Renal cortex interstitium (tissue), 11 donors: ENCODE measurements at regions not wholly inside any gene's neighbourhood (a gene's known extent, or its start where the extent isn't known, plus 50 kb on each side); places are given as distances from the start of the nearest gene placed in this dataset.

Experiments used
- DNase-seq, 11 donors: peaks; one replicate each; pipeline ENCODE4 v3.0.0-alpha.2; 2013; ENCODE audit warnings: low read depth in 9 of 11, low spot score in 4 of 11; ENCODE audit errors: extremely low read depth in 1 of 11

DNA sequence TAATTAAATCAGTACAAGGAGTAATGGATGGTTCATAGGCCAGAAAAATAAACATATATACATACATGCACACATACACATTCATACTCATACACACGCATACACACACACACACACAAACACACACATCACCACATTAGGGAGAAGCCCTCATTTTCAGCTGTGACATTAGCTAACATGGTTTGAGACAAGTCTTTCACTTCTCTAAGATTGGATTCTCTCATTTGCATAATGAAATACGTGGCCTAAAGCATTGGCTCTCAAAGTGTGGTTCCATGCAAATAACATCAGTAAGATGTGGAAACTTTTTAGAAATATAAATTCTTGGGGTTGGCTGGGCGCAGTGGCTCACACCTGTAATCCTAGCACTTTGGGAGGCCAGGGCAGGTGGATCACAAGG lies 452.6 kb downstream of the TAFA4 start:
- no peak for DNase-seq

DNA sequence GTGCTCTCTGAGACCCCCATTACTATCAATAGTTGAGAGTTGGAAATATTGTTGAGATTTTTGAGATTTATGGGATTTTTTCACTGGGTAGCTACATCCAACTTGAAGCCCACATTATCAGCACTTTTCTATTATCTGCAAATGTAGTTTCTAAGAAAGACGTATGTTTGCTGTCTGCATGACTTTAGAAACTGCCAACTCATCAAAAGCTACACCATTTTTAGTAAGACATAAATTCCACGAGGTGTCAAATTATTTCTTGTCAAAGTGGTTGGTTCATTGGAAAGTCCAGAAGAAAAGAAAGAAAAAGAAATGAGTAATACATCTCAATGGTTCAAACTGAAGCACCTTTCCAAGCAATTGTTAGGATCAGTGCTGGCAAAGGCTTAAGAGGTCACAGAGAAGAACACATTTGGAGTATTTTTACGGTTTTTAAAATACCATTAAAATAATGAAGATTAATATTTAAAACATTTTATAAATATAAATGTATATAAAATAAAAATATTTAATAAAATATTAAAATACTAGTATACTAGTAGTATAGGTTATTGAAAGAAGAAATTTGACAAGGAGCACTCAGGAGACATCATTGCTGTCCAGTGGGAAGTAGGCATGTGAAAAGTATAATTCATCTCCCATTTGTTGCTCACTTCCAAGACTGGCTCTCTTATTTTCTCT lies 463.5 kb downstream of the TAFA4 start:
- no peak for DNase-seq

DNA sequence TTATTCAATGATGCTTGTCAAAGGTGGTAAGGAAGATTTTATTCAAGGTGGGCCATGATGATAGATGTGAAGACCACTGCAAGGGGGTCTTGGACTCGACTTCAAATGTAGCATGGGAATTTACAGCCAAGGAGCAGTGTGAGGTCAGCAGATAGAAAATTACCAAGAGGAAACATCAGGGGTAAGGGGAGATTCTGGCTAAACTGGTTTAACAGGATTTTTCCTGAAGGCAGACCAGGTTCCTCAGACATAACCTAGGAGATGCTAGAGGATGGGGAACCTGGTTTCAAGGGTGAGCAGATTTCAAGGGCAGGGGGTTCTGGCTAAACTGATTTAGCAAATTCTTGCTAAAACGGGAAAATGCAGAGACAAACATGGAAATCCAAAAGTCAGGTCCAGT lies 464.9 kb downstream of the TAFA4 start:
- DNase-seq, result no peak

DNA sequence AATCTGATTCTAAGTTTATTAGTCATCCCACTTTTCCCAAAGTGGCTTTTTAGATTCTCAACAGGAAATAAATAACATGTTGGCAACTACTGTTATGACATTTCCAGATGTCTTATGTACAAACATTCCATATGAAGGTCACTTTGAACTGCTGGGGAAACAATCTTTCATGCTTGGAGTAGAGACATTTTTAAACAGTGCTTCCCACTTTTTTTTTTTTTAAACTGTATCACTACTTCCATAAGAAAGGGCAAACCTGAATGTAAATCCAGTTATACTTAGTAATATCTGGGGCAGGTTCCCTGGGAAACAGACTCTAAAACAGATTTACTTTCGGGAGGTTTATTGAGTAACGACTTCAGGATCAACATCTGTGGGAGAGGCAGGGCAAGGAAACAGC lies 473.8 kb downstream of the TAFA4 start:
- DNase-seq, result no peak

DNA sequence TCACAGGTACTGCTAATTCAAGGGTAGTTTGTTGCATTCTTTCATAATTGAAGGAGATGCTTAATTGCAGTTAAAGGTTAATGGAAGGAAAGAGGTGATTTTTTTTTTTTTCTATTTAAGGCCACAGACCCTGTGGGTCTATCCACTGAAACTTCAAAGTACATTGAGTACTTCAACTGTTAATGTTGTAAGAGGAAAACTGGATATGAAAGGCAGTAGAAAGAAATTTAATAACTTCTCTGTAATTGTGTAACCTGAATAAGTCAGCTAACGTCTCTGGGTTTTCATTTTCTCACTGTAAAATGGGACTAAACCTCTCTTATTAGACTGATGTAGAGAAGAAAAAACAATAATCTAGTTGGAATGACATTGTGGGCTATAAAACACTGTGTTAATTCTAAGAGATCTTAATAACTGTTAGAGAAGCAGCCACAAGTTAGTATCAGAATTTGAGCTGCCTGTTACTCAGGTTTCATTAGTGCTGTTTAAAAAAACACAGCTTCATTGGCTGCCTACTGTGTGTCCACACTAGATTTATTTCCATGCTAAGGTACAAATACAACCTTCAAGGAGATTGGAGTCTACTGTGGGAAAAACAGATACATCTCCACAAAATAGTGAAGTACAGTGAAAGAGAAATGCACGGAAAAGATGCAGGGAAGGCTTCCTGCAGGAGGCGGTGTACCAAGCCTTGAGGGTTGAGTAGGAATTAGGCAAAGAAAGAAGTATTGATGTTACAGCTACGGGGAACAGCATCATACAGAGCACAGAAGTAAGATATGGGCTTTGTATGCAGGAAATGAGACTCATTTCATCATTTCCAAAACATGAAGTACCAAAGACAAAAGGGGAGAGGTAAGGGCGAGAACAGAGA lies 483.6 kb downstream of the TAFA4 start:
- no peak for DNase-seq

DNA sequence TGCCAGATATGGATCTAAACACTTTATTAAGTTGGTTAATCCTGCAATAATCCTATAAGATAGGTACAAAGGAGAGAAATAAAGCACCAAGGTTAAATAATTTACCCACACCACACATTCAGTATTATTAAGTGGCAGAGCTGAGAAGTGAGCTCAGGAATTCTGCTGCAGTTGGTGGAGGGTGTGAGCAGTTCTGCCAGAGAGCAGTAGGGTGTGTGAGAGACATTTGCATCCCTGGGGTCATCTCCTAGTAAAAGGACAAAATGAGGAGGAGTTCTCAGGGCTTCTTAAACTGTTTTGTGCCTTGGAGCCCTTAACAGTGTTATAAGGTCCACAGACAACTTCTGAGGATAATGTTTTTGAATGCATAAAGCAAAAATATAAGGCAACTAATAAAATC lies 484.5 kb downstream of the TAFA4 start:
- no peak for DNase-seq

DNA sequence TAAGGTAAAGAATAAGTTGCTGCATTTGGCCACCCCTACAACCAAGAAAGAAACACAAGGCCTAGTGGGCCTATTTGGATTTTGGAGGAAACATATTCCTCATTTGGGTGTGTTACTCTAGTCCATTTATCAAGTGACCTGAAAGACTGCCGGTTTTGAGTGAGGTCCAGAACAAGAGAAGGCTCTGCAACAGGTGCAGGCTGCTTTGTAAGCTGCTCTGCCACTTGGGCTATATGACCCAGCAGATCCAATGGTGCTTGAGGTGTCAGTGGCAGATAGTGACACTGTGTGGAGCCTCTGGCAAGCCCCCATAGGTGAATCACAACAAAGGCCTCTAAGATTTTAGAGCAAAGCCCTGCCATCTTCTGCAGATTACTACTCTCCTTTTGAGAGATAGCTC lies 491.3 kb downstream of the TAFA4 start:
- no peak for DNase-seq

DNA sequence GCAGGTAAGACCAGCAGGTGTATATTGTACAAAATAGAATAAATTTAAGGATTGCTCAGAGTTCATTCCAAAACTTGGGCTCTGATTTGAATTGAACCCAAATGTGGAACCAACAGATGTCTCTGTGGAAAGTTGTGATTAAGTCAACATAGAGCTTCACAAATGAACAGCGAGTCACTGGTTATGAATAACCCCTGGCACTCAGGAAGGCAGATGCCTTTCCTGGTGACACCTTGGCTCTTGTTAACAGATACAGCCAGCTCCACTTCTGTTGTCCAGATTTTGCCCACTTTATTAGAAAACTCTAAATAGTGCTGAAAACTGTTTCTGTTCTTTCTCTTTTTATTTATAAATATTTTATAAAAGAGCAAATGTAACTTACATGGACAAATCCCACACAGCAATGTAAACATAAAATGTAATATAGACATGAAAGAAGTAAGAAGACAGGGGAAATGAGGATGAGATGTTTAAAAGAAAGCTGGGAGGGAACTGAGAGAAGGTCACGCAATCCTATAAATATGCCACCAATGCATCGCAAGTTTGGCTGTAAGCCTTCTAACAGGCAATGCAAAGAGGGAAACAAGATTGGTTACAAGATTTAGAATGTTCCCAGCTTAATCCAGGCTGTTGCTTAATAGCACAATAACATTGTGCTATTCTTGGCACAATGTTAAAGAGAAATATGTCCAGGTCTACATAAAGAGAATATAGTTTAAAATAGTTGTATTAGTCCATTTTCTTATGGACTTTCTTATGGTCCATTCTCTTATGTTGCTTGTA lies 495.5 kb downstream of the TAFA4 start:
- no peak for DNase-seq

DNA sequence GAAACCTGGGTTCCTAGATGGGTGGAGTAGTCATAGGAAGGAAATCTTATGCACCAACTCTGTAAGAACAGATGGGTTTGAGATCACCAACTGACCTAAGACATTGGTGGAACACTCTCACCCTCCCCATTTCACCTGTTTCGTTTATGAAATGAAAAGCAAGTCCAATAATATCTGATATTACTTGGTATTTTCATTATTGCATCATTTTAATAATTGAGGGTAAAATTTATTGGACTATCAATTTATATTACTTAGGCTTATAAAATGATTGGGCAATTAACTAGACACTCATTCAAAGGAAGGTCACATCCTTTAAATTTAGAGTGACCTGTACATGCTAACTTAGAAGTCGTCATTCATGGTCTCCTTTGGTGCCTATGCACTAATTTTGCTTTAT lies 503.9 kb downstream of the TAFA4 start:
- no peak for DNase-seq

DNA sequence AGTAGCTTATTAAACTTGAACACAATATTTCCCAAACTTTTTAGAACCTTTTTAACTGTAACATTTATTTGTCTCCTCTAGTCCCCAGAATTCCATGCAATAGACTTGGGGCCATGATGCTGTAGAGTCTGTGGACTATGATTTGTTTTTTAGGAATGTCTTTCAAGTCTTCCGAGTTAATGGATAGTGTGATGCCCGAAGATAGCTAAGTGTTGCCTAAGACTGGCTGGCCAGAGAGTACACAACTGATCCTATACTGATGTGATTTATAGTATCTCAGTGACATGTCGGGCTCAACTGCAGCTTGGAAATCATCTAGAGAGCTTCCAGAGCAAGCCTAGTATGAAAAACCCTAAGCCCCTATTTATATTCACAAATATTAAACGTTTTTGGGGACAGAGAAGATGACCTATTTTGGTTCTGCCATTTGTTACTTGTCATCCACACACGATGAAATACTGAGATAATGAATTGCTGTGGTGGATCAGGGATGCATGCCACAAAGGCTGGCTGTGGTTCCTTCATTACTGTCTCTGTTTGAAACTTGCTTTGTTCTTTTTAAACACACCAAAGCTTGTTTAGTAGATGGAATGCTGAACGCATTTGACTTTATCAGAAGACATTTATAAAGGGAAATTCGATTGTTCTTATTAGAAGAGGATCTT lies 507.4 kb downstream of the TAFA4 start:
- DNase-seq, result no peak

DNA sequence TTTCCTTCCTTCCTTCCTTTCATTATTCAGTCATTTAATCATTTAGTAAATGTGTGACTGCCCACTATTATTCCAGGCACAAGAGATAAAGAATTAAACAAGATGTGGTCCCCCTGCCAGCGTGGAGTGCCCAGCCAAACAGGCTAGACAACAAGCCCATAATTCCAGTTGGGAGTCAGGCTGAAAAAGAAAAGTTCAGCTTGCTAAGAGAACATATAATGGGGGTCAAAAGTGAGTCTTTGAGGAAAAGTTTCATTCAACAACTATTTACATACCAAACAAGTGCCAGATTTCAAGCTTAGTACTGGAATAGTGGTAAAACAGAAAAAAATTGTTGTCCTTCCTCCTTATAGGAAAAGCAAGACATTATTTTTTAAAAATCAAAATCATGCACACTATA lies 523.7 kb downstream of the TAFA4 start:
- no peak for DNase-seq

DNA sequence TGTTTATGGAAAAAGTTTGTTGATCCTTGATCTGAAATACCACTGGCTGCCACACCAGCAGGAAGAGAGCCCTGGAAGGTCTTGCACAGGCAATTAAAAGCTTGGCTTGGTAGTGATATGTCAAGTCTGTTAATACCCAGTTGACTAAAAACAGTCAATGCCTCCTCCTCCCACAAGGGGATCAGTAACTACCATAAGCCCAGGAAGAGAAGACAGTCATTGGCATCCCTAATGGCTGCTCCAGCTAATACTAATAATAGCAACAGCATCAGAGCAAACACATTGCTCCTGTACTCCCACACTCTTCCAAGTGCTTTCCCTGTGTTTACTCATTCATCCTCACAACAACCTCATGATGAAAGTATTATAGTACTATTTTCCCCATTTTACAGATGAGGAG lies 528.6 kb downstream of the TAFA4 start:
- no peak for DNase-seq

DNA sequence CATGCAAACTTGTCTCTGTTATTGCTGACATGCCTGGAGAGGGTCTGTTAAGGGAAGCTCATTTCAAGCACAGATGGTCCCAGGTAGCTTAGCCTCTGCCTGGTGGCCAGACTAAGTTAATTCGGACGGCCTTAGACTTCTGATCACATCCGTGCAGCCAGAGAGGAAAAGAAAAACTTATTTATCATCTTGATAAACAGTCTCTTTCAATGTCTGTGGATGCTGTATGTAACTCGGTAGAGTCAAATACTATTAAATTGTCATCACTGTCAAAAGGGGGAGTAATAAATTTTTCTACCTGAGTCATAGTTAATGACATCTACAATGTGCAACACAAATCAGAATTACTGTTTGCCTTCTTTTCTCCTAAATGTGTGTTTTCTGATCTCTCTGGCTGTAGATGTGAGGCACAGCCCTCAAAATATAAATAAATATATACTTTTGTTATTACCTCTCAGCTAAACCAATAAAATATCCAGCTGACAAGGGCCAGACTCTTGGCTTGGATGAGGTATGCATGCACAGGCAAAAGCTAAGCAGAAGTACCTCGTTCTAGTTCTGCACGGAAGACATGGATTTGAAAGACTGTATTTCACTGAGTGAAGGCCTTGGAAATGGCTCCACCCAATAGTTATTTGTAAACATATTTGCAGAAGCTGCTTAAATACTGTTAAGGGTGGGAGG lies 530.0 kb downstream of the TAFA4 start:
- peak in 1 of 11 donors; percentile 0 for DNase-seq

DNA sequence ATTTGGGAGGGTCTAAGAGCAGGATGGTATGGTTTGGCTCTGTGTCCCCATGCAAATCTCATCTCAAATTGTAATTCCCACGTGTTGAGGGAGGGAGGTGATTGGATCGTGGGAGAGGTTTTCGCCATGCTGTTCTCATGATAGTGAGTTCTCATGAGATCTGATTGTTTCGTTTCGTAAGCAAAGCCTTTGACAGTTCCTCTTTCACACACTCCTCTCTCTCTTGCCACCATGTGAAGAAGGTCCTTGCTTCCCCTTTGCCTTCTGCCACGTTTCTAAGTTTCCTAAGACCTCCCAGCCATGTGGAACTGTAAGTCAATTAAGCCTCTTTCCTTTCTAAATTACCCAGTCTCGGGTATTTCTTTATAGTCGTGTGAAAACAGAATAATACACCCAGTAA lies 553.7 kb downstream of the TAFA4 start:
- DNase-seq, result no peak

DNA sequence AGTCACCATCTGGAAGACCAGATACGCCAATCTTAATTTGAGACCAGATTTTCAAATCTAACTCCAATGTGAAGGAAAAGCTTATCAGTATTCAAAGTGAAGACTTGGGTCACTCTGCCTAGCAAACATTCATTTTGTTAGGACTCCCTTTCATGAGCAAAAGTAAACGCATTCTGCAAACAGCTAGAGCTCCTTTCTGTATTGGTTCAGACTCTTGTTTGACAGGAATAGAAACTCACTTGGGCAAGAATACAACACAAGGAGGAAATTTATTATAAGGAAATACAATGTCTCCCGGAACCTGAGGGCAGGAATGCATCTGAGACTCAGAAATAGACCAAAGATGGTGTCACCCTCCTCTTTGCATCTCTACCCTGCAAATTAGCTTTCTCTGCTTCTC lies 558.6 kb downstream of the TAFA4 start:
- no peak for DNase-seq

DNA sequence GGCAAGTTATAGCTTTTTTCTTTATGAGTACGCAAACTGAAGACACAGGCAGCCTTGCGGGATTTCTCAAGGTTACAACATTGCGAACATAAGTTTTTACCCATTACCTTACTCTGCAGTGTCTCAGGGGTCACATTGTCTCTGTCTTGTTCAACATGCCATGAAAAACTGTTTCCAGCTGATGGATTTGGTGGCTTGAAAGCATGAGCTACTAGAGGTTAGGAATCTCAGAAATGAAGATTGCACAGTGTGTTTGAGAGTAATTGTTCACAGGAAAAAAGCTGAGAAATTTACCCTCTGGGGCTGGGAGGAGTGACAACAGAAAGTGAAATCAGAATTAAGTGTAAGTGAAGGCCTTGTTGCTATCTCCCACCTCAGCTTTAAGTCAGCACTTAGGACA lies 568.6 kb downstream of the TAFA4 start:
- DNase-seq, result no peak

DNA sequence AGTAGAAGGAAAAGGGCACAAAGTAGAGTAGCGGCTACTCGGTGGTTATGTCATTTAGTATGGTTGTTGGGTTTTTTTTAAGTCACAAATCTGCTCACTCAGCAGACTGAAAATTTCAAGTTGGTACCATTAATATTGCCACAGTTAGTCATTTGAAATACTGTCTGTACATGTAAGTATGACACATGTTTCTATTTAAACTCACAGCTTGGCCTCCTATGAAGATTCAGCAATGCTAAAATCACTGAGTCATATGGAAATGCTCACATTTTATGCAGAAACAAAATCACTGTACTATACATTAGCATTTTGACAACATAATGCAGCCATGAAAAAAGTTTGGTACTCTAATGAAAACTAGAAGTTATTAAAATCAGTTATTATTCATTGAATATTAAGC lies 571.9 kb downstream of the TAFA4 start:
- no peak for DNase-seq

DNA sequence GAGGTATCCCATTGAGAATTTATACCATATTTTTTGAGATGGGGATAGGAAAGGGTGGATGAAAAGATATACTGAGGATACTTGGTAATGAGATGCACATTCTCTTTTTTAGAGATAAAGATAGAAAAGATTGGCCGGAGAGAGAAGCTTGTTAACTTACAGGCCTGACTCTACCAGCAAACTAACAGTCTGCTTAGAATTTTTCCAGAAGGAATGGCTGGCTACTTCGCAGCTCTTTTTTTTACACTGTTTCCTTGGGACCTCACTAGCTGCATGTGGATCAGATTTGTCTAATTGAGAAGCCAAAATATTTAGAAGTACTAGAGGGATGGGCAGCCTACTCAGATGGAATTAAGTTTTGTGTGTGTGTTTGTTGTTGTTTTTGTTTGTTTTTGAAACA lies 586.6 kb downstream of the TAFA4 start:
- DNase-seq, result no peak

DNA sequence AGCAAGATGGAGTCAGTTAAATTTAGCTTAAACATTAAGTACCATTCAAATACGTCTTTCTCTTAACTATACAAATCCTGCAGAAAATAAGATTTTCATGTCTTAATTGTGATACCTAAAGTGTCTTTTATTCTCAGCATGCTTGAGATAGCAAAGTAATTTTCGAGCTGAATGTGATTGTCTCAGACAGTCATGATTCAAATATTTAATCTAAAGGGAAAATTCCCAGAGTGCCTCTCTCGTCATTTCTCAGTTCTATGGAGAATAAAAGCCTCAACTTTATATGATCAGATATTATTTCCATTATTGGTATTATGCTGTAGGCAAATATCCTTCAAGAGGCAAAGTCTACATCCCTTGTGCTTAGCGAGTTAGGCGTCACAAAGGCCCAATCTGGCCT lies 589.9 kb downstream of the TAFA4 start:
- no peak for DNase-seq
